Colonic mucosa (tissue), 4 donors: ENCODE measurements at regions not wholly inside any gene's neighbourhood (a gene's known extent, or its start where the extent isn't known, plus 50 kb on each side); places are given as distances from the start of the nearest gene placed in this dataset.
"Not testable (repeated sequence)": the region's sequence is repeated elsewhere in the genome, so short reads cannot be mapped to it uniquely, and the experiment has no call there.

ENCODE experiments used
- DNase-seq: peaks from one replicate; pipeline ENCODE4 v3.0.0-alpha.2; 2020
- H3K27ac ChIP-seq: fragments of 200-600 bp; one replicate; pipeline ENCODE4 v1.8.0; 2021
- H3K27me3 ChIP-seq: fragments of 200-600 bp; one replicate; pipeline ENCODE4 v1.8.0; 2021
- H3K36me3 ChIP-seq: fragments of 200-600 bp; one replicate; pipeline ENCODE4 v1.8.0; 2021
- H3K4me1 ChIP-seq: fragments of 200-600 bp; one replicate; pipeline ENCODE4 v1.8.0; 2021; ENCODE audit warnings: mild to moderate bottlenecking
- H3K4me3 ChIP-seq: fragments of 200-600 bp; one replicate; pipeline ENCODE4 v1.8.0; 2021
- H3K9ac ChIP-seq, 2 donors: one replicate each; pipeline ENCODE4 v1.7.0; 2013; ENCODE audit warnings: control low read depth in 2 of 2, low read depth in 2 of 2, low read length in 2 of 2
- H3K9me3 ChIP-seq: fragments of 200-600 bp; one replicate; pipeline ENCODE4 v1.8.0; 2021
- CTCF ChIP-seq: fragments of 200-600 bp; IDR thresholded peaks from one replicate; pipeline ENCODE4 v1.8.0; 2022; ENCODE audit warnings: antibody characterized with exemption, mild to moderate bottlenecking
- intact Hi-C: fragments of 100-400 bp; cut with DNase I; formaldehyde crosslinking; loops from one replicate; pipeline ENCODE4 v1.14.1; 2022
- donor health status: healthy.
- donor health status: DM: no; HTN: no; CAD: no.
- donor health status: DM: no; HTN: no; CAD: no.

- H3K27me3 ChIP-seq, result no peaks in the 10 kb centered on the region
- intact Hi-C loops, result no loop called here
- no peaks in the 10 kb centered on the region for H3K9me3 ChIP-seq
- H3K27ac ChIP-seq, result no peak overlapping the region
- no peak for TF ChIP-seq CTCF
- H3K9ac ChIP-seq, result no peak overlapping the region
- no peak for DNase-seq
- H3K4me1 ChIP-seq, result no peaks in the 10 kb centered on the region
- H3K36me3 ChIP-seq, result no peaks in the 10 kb centered on the region
- no peak overlapping the region for H3K4me3 ChIP-seq
Measured at GRCh38 chr3:102916532-102916931, 481.7 kb downstream of the ZPLD1 start.

- DNase-seq, result no peak
- no peak for TF ChIP-seq CTCF
- H3K36me3 ChIP-seq, result no peaks in the 10 kb centered on the region
- H3K4me3 ChIP-seq, result no peak overlapping the region
- no peaks in the 10 kb centered on the region for H3K4me1 ChIP-seq
- no peak overlapping the region for H3K27ac ChIP-seq
- no peaks in the 10 kb centered on the region for H3K27me3 ChIP-seq
- H3K9ac ChIP-seq, result no peak overlapping the region
- H3K9me3 ChIP-seq, result no peaks in the 10 kb centered on the region
- intact Hi-C loops, result no loop called here
Measured at GRCh38 chr3:102926618-102927017, 491.8 kb downstream of the ZPLD1 start.

- no peaks in the 10 kb centered on the region for H3K36me3 ChIP-seq
Measured at GRCh38 chr3:102933377-102933776, 498.6 kb downstream of the ZPLD1 start.

GRCh38 chr3:102936511-102937045, 501.8 kb downstream of the ZPLD1 start:
- H3K4me1 ChIP-seq, result no peaks in the 10 kb centered on the region
- intact Hi-C loops, result no loop called here
- DNase-seq, result no peak

More at GRCh38 chr3:102933377-102933776, 498.6 kb downstream of the ZPLD1 start:
- intact Hi-C loops, result no loop called here
- Histone ChIP-seq H3K9ac (no peak overlapping the region), H3K27me3 (no peaks in the 10 kb centered on the region), H3K27ac (no peak overlapping the region), H3K4me3 (no peak overlapping the region), H3K9me3 (no peaks in the 10 kb centered on the region), H3K4me1 (no peaks in the 10 kb centered on the region)
- no peak for DNase-seq
- TF ChIP-seq CTCF, result no peak

GRCh38 chr3:102941786-102942185, 507.0 kb downstream of the ZPLD1 start:
- no peaks in the 10 kb centered on the region for H3K27me3 ChIP-seq
- intact Hi-C loops, result no loop called here
- H3K4me1 ChIP-seq, result no peaks in the 10 kb centered on the region
- no peak overlapping the region for H3K9ac ChIP-seq
- no peak for DNase-seq
- no peaks in the 10 kb centered on the region for H3K36me3 ChIP-seq
- H3K4me3 ChIP-seq, result no peak overlapping the region
- no peaks in the 10 kb centered on the region for H3K9me3 ChIP-seq
- H3K27ac ChIP-seq, result no peak overlapping the region
- TF ChIP-seq CTCF, result no peak

More at GRCh38 chr3:102936511-102937045, 501.8 kb downstream of the ZPLD1 start:
- no peak for TF ChIP-seq CTCF
- Histone ChIP-seq H3K9me3 (no peaks in the 10 kb centered on the region), H3K27me3 (no peaks in the 10 kb centered on the region), H3K9ac (no peak overlapping the region), H3K4me3 (no peak overlapping the region), H3K27ac (no peak overlapping the region), H3K36me3 (no peaks in the 10 kb centered on the region)

GRCh38 chr3:102946445-102946844, 511.6 kb downstream of the ZPLD1 start:
- H3K36me3 ChIP-seq, DNase-seq, H3K9ac ChIP-seq, H3K27me3 ChIP-seq, H3K4me1 ChIP-seq, H3K27ac ChIP-seq, H3K9me3 ChIP-seq, H3K4me3 ChIP-seq, intact Hi-C loops: not testable (repeated sequence)
